Suprapubic skin (tissue), 4 donors: ENCODE measurements at regions not wholly inside any gene's neighbourhood (a gene's known extent, or its start where the extent isn't known, plus 50 kb on each side); places are given as distances from the start of the nearest gene placed in this dataset.

Experiments
- POLR2A ChIP-seq, 2 donors: fragments of 450-650 bp; IDR thresholded peaks; one replicate each; pipeline ENCODE4 v1.6.1; 2017; ENCODE audit warnings: antibody characterized with exemption in 2 of 2, mild to moderate bottlenecking in 2 of 2, moderate library complexity in 2 of 2
- POLR2AphosphoS5 ChIP-seq, 3 donors: sonication (generic); formaldehyde crosslinking; IDR thresholded peaks; one replicate each; pipeline ENCODE4 v1.6.1; 2017; ENCODE audit warnings: antibody characterized with exemption in 3 of 3
- TF ChIP-seq, protein P1 (sequence below), 2 donors: fragments of 200-600 bp in 1 of 2; fragments of 450-650 bp in 1 of 2; sonication (generic) in 1 of 2; IDR thresholded peaks; one replicate each; pipeline ENCODE4 v1.5.1; 2016 to 2019; ENCODE audit warnings: antibody characterized with exemption in 2 of 2, mild to moderate bottlenecking in 1 of 2, moderate library complexity in 1 of 2

DNA sequence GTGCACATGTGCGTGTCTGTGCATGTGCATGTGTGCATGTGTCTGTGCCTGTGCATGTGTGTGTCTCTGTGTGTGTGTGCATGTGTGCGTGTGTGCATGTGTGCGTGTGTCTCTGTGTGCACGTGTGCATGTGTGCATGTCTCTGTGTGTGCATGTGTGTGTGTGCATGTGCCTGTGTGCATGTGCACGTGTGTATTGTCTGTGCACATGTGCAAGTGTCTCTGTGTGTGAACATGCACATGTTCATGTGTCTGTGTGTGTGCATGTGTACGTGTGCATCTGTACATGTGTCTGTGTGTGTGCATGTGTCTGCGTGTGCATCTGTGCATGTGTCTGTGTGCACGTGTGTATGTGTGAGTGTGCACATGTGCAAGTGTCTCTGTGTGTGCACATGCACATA lies 277.3 kb downstream of the GALR1 start:
- TF ChIP-seq POLR2AphosphoS5 (IDR thresholded peaks at IDR 0.05): no peak
- TF ChIP-seq, protein P1, sequence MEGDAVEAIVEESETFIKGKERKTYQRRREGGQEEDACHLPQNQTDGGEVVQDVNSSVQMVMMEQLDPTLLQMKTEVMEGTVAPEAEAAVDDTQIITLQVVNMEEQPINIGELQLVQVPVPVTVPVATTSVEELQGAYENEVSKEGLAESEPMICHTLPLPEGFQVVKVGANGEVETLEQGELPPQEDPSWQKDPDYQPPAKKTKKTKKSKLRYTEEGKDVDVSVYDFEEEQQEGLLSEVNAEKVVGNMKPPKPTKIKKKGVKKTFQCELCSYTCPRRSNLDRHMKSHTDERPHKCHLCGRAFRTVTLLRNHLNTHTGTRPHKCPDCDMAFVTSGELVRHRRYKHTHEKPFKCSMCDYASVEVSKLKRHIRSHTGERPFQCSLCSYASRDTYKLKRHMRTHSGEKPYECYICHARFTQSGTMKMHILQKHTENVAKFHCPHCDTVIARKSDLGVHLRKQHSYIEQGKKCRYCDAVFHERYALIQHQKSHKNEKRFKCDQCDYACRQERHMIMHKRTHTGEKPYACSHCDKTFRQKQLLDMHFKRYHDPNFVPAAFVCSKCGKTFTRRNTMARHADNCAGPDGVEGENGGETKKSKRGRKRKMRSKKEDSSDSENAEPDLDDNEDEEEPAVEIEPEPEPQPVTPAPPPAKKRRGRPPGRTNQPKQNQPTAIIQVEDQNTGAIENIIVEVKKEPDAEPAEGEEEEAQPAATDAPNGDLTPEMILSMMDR (IDR thresholded peaks at IDR 0.05): no peak
- no peak for TF ChIP-seq POLR2A (IDR thresholded peaks at IDR 0.05)
